HG03439 (cell line): ENCODE measurements at regions not wholly inside any gene's neighbourhood (a gene's known extent, or its start where the extent isn't known, plus 50 kb on each side); places are given as distances from the start of the nearest gene placed in this dataset.

Experiments
- ATAC-seq: cut with Tn5 transposase; IDR thresholded peaks from one replicate; pipeline ENCODE4 v1.9.1; 2021; ENCODE audit warnings: mild to moderate bottlenecking, moderate library complexity; ENCODE audit not compliant: unreplicated experiment

DNA sequence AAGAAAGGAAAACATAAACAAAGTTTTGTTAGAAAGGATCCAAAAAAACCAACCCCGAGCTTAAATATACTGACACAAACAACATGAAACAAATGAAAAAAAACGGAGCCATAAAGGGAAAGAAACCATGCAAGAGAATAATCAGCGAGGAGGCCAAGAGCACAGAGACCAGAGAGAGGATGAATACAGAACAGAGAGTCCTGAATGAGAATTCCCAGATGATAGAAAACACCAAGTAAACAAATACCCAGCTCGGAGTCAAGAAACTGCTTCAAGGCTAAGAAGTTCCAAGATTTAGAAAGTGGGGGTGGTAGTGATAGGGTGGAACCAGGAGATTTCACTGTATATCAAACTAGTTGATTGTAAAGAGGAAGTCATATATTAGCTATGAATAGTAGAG, 313.3 kb downstream of the OSR1 start:
- ATAC-seq = no peak

DNA sequence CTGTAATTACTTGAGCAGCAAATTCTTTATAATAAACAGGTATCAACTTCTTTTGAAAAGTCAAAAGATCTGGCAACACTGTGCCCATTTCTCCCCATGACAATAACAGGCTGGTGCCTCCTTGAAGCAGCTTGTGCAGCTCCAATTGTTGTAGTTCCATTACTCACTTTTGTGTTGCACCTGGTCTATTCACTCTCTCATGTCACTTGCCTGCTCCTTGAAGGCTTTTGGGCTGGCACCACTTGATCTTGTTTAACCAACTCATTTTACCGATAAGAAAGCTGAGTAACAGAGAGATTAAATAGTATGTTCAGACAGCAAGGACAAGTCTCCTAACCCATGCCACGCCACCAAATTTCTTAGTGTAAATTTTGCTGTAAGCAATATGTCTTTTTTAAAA, 314.5 kb downstream of the OSR1 start:
- ATAC-seq = no peak

DNA sequence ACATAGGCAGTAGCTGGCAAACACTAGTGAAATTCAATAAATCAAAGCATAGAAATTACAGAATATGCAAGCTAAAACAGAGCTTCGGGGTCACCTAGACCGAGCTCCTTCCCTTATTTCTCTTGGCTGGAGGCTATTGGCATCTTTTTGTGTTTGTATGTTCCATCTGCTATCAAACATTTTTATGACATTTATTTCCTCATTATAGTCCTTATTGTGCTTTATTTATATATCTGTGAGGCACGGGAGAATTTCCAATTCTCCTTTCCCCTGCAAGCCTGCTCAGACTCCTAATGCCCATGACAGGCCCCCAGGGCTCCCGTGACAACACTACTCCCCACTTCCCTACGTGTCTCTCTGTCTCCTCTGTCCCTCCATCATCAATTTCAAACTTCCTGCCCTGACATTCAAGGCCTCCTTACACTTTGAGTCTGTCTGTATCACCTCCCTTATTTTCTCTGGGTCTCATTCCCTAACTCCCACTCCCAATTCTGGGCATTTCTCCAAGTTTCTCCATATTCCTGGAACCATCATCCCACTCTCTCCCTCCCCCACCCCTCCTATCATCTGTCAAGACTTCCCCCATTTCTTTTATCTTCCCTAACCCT, 316.9 kb downstream of the OSR1 start:
- no peak for ATAC-seq

DNA sequence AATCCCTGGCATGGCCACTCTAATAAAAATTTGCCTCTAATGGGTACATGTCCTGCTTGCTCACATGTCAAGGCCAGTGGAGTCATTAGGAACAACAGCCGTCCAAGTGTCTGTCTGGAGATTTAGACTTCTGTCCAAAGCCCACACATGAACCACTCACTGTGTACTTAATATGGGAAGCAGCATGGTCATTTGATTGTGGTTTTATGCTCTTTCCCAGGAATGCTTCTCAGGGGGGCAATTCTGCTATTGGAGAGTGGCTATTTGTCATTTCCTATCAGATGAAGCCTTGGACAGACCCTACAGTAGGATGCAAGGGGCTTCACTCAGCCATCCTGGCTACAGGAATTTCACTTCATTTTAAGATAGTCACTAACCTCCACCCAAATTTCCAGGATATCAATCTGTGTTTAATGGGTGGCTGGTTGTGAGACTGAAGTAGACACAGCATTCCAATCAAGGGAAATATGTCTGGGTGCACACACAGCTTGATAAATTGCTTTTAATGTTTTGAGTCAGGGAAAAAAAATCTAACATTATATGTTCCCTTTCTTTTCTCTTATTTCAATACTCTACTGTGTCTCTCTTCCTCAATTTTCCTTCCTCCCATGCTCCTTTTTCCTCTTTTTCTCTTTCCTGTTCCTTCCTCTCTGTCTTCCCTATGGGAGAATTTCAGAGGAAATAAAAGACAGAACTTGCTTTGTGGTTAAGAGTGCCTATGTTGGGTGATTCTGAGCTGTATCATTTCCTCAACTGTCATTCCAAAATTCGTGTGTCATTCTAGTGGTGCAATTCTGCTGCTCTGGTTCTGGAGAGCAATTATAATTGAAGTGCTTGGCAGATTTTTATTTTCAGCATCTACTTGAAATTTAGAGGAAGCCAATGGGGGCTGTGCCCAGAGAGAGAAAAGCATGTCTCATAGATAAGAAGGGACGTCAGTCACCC, 320.1 kb downstream of the OSR1 start:
- no peak for ATAC-seq

DNA sequence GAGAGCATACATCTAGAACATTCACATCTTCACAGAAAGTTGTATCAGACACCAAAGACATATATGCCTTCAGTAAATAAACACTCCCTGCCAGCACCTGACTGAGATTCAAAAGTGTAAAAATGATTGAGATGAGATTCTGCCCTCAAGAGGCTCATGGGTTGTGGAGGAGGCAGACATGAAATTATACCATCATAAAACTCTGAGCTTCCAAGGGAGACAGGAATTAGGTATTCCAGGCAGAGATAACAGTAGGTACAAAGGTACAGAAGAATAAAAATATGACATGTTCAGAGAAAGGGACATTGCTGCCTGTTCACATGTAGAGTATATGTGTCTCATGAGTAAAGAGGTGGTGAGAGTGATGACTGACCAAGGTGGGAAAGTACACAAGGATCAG, 322.3 kb downstream of the OSR1 start:
- no peak for ATAC-seq

DNA sequence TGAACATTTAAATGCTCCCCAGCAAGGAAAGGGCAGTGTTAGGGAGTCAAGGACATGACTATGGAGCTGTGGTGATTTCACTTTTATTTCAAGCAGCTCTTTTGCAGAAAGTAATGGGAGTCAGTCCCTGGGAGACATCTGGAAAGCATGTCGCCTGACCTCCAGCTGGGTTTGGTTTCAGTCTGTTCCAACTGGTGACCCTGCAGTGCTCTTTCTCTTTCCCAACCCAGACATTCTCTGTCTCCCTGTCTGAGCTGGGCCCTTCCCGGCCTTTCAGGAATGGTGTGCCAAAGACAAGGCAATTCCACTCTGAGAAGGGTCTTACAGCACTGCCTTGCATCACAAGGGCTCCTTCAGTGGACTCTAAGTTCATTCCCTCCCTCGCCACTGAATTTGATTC, 323.2 kb downstream of the OSR1 start:
- no peak for ATAC-seq

DNA sequence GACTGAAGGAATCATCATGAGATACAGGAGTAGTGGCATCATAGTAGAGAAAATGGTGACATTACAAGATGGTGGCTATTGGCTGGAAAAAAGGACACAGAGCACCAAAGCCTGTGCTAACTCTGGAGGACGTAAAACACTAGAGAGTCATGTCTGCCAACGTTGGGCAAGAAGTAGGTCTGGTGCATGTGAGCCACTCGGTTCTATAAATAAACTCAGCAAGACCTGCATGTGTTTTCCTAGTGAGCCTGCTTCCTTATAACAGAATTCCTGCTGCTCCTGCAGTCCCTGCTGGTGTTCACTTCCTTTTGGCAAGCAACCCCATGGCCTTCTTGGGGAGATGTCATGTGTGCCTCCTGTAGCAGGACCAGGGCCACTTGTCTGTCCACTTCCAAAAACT, 325.2 kb downstream of the OSR1 start:
- ATAC-seq = no peak

DNA sequence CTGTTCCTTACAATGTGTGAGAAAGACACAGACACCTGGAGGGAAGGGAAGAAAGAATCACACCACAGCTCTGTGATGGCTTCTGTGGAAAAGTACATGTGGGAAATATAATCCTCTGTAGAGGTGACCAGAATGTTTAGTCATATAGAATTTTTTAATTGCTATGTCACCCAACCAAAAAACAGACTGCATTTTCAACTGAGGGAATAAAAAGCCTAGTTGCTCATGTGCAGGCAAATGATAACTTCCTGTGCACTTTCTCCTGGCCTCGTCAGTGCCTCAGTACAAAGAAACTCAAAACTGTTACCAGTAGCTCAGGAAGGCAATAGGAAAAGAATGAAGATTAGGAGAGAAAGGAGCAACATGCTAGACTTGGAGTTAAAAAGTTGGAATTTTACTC, 326.8 kb downstream of the OSR1 start:
- ATAC-seq = no peak

DNA sequence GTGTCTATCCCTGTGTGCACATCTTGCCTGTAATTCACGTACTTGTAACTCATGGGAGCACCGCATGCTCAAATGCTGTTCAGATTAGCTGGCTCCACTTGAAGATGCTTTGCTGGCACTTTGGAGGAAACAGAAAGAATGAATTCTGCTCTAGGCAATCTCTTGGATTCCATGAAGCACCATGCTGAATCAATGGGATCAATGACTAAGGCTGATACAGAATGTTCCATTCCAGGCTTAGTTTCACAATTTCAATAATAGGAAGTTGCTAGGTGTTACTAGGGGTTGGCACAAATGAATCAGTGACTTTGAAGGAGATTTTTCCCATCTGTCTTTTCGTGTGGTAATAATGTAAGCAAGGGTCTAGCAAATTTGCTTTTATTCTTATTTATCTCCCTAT, 328.8 kb downstream of the OSR1 start:
- ATAC-seq = no peak

DNA sequence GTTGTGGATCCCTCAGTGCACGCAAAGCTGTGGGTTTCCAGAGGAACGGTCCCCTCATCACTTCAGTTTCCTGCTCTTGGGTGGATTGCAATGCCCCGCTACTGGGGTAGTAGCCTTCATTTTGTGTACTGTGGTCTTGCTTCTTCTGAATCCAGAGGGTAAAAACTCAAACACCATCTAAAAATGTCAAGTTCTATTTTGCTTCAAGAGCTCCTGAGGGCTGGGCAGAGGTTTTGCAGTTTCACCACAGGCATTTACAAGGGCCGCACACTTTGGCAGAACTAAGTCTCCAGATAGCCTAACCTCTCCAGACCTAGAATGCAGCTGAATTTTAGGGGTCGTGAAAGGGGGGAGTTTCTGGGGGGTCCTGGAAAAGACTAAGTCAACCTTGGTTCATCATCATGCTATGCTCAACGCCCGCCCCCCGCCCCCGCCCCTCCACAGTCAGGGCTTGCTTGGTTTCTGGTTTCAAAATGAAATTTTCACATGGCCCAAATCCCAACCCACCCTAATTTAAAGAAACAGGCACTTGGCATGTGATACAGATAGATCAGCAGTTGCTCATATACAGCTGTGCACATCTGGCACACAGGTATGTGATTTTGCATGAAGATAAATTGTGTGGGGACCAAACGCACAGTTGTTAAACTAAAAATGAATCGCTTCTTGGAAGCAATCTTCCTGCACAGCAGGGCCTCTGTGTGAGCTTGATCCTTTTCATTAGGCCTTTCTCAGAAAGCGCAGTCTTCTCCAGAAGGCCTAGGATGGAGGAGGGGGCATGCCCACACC, 329.6 kb downstream of the OSR1 start:
- no peak for ATAC-seq

DNA sequence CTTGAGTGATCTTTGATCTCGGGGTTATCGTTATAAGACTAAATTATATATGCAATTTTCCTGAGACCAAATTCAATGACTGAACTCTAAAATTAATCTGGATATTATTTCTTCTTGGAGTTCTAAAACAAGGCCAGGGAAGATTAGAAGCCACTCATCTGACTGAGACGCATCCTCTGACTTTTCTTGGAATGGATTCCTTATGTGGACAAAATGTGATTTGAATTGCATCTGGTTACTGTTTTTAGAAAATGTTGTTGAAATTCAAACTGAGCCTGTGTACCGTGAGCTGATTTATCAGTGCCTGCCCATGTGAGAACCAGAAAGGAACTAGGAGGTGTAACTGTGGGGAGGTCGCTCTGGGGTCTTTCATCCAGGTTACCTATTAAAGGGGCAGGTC, 330.8 kb downstream of the OSR1 start:
- ATAC-seq = no peak

DNA sequence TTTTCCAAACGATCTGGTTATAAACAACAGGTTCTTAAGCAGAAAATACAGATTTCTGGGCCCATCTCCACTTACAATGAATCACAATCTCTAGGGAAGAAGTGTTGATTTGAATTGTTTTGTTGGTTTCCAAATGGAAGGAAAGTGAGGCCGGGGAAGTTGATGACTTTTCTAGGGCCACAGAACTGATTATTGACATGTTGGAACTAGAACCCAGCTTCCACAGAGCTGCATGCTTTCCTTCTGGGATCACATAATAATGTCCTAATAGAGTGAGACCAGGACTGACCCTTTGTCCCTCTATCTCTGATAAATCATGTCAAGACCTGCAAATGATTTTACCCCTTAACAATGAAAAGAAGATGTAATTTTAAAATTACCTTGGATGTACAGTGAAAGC, 332.2 kb downstream of the OSR1 start:
- ATAC-seq = no peak

DNA sequence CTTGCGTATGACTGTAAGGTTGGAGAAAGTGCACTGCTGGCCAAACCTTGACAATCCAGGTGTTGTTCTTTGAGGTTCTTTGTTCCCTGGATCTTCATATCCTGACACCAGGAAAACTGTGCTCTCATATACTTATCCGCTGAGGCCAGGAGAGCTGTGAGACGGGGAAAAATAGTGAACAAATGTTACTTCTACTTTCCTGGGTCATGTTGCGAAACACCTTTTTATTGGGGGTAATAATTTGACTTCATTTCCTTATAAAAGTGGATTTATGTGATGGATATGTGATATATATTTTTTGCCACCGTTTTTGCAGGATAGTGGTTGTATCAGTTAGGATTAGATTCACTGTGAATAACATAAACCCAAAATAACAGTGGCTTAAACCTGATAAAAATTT, 336.1 kb downstream of the OSR1 start:
- no peak for ATAC-seq

DNA sequence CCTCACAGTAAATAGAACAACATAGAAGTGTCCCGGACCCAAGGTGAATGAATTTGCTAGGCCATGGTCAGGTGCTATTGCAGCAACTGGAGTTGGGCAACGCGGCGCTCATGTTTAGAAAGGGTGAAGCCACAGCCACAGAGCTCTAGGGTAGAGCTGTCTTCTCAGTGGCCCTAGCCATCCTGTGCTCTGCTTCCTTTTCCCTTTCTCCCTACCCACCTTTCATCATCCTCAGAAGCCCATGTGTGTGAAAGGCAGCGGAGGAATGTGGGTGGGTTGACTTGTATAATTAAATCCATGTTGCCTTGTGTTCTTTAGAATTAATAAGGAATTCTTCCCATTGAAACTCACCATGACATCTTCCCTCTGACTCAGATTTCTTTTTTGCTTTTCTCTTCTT, 336.7 kb downstream of the OSR1 start:
- no peak for ATAC-seq

DNA sequence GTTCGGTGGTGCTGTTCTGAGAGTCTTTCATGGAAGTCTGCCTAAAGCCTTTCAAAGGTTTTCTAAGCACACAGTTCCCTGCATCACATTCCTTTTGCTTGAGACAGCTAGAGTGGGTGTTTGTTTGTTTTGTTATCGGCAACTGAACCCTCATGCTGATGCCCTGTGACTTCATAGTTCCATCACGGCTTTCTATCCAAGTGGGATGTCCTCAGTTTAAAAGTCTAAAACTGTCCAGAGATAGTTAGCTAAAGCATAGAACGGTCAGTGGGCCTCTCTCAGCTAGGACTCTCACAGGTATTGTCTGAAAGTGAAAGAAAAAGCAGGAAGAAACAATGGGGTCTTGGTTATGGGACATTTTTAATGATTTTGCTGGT, 337.3 kb downstream of the OSR1 start:
- no peak for ATAC-seq

DNA sequence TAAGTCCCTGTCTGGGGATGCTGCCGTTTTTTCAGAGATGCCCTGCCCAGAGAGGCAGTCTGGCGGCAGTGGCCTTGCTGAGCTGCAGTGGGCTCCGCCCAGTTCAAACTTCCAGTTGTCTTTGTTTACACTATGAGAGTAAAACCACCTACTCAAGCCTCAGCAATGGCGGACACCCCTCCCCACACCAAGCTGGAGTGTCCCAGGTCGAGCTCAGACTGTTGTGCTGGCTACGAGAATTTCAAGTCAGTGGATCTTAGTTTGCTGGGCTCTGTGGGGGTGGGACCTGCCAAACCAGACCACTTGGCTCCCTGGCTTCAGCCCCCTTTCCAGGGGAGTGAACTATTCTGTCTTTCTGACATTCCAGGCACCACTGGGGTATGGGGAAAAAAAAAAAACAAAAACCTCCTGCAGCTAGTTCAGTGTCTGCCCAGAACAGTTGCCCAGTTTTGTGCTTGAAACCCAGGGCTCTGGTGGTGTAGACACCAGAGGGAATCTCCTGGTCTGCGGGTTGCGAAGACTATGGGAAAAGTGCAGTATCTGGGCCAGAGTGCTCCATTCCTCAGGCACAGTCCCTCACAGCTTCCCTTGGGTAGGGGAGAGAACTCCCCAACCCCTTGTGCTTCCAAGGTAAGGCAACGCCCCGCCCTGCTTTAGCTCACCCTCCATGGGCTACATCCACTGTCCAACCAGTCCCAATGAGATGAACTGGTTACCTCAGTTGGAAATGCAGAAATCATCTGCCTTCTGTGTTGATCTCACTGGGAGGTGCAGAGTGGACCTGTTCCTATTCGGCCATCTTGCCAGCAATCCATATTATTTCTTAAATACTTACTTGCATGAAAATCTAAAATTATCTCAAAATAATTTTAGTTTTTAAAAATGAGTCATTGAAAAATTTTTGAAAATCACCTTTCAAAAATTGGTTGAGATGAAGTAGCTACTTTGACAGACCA, 338.0 kb downstream of the OSR1 start:
- ATAC-seq = no peak

DNA sequence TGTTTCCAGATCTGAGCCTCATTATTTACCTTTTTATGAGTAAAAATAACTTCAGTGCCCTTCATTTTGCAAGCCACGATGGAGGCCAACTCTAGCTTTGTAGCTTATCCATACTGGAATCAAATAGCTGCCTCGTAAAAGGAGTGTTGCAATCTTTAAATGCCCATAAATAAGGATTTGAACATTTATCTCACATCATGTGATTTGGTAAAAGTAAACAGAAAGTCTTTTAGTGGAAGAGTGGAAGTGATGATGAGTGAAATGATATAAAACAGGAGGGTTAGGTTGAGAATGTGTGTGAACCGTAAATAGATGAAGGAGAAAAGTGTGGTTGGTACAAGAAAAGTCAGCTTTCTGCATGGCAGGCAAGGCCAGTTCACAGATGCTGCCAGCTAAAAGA, 348.9 kb downstream of the OSR1 start:
- no peak for ATAC-seq

DNA sequence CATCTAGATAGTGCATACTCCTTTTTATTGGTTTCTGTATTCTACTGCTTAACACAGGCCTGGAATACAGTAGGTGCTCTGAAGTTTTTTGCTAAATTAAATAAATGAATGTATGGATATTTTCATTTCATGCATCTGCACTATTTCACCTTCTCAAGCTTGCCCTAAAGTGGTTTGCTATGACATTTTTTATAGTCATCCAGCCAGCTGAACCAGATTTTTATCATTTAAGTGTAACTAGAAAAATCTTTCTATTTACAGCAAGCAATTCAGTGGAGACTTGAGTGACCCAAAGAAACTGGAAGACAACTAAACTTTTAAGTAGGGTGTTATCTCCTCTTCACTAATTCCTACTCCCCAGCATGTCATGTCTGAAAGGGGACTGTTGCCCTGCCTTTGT, 354.9 kb downstream of the OSR1 start:
- no peak for ATAC-seq

DNA sequence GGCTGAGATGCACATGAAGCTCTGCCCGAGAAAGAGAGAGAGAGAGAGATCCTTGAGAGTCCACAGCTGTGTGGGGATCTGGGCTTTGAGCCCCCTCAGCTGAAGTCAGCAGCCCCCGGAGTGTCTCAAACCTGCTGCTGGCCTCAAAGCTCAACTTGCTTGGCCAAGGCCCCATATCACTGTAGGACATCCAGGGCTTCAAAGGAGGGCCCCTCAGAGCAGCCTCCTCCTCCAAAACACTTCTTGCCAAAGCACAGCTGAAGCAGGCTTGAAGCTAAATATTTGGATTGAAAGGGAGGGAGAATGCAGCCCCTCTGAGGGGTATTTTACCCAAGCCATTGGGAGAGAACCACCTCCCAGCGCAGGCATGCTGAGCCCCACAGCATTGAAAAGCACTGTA, 357.6 kb downstream of the OSR1 start:
- ATAC-seq = no peak

DNA sequence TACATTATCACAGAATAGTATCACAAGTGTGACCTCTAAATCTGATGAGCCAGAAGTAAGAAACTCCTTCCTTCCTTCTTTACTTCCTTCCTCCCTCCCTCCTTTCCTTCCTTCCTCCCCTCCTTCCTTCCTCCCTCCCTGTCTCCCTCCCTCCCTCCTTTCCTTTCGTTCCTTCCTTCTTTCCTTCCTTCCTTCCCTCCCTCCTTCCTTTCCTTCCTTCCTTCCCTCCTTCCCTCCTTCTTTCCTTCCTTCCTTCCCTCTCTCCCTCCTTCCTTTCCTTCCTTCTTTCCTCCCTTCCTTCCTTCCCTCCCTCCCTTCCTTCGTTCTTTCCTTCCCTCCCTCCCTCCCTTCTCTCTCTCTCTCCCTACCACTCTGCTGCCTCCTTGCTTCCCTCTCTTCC, 359.2 kb downstream of the OSR1 start:
- ATAC-seq = no peak

DNA sequence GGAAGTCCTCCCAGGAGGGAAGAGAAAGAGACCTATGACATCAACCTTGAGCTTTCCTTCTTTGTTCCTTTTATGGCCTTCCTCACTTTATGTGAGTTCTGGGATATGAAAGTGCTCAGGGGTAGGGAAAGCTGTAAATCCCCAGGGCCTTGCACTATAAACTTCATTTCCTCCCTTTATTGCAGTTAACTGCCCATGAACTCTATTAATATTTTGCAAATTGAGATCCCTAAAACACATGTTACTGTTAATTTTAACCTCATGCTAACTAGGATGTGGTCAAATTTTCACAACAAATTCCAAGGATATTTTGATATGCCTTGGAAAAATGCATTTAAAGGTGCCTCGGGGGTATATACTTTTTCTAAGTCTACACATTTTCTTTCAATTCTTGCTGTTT, 359.9 kb downstream of the OSR1 start:
- no peak for ATAC-seq
